Suppressor macrophage treated with lipopolysaccharide for 4 hours (primary cell): ENCODE measurements at regions not wholly inside any gene's neighbourhood (a gene's known extent, or its start where the extent isn't known, plus 50 kb on each side); places are given as distances from the start of the nearest gene placed in this dataset.
"Not testable (repeated sequence)": the region's sequence is repeated elsewhere in the genome, so short reads cannot be mapped to it uniquely, and the experiment has no call there.

Experiments
- DNase-seq: peaks from one replicate; pipeline ENCODE4 v3.0.0-alpha.2; 2020

- DNase-seq = peak; percentile 36
These were observed 396.6 kb upstream of the KLF6 start for GRCh38 chr10:4181621-4182049.

DNA sequence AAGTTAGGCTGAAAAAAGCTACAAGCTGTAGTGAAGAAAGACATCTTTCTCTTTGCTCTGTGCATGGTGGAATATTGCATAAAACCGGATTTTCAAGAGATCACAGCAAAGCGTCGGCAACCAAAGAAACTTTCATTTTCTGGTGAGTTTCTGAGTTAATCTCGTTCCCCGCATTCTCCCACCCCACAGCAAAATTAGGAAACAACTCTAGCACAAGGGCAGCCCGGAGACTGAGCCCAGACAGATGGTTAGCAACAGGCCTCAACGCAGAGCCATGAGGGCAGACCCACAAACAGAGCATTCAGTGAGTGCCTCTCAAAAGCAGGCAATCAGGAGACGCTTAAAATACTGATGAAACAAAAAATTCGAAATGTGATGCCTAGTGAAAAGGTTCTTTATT, 396.1 kb upstream of the KLF6 start:
- peak; percentile 11 for DNase-seq

GRCh38 chr10:4177791-4178190, 392.8 kb upstream of the KLF6 start:
- no peak for DNase-seq

DNA sequence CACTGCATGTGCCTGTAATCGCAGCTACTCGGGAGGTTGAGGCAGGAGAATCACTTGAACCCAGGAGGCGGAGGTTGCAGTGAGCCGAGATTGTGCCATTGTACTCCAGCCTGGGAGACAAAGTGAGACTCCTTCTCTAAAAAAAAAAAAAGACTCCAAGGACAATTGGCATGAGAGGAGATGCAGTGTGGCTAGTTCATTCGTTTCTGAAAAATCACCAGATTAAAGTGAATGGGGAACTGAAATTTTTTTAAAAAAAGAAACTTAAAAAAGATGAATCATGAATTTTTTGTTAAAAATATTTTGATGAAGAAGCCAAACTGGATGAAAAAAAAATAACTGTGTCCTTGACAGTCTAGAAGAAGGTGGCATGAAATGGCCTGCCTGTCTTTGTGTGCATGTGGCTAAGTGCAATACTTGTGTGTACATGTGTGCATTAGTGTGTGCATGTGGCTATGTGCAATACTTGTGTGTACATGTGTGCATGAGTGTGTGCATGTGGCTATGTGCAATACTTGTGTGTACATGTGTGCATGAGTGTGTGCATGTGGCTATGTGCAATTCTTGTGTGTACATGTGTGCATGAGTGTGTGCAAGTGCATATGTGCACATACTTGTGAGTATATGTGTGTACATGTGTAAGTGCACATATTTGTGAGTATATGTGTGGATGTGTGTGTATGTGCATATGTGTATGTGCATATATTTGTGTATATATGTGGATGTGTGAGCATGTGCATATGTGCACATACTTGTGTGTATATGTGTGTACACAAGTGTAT, 391.7 kb upstream of the KLF6 start:
- DNase-seq = peak; percentile 56

DNA sequence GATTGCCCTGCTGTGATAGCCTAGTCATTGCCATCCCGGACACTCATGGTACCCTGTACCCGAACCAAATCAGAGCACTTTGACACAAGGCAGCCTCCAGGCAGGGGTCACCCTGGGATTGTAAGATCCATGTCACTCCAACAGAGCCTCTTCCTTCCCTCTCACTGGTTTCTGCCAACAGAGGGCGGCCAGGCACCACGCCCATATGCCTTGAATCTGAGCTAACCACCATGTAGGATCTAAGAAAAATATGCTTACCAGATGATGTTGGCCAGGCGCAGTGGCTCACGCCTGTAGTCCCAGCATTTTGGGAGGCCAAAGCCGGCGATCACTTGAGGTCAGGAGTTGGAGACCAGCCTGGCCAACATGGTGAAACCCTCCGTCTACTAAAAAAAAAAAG, 389.2 kb upstream of the KLF6 start:
- no peak for DNase-seq

DNA sequence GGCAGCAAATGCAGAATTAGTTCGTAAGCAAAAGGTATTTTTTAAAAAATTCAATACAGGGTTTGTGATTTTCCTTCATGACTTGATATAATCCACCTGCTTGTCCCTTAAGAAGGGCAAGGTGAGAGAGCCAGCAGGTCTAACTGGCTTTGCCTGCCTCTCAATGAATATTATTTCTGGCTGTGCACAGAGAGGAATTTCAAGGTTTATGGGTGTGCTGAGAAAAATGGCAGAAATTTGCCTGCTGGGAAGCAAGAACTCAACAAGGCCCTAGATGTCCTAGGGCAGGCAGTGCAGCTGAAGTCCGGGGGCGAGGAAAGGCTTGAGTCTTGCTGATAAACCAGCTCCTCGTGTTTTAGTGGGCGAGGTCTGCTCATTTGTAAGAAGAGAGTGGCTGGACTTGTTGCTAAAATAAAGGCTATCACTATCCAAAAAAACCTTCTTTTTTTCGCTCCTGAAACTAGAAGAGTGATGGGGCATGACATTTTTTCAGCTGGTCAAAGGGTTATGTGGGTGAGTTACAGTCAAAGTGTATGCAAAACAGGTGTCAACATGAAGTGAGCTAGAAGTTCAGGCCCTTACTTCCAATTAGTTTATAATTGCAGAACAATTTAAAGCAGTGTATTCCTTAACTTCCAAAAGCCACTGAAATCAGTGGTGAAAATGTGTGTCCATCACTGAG, 385.8 kb upstream of the KLF6 start:
- DNase-seq = no peak

- no peak for DNase-seq
These were observed 385.2 kb upstream of the KLF6 start for GRCh38 chr10:4170181-4170580.

- DNase-seq = no peak
These were observed 384.4 kb upstream of the KLF6 start for GRCh38 chr10:4169448-4169847.

DNA sequence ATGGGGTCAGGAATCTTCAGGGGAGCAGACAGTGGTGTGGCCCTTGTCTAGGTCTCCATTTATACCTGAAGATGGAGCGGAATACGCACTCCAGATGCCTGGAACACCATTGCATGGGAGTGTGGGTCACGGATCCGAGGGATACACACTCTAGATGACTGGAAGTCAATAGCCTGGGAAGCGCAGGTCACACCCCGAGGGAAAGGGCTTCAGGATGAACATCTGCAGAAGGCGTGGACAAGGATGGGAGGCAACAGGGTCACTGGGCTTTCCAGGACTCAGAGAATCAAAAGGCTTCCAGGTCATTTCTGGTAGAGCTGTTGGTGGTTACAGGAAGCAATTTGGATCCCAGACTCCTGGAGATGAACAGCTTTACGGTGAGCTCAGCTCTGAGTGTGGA, 382.2 kb upstream of the KLF6 start:
- DNase-seq = no peak

DNA sequence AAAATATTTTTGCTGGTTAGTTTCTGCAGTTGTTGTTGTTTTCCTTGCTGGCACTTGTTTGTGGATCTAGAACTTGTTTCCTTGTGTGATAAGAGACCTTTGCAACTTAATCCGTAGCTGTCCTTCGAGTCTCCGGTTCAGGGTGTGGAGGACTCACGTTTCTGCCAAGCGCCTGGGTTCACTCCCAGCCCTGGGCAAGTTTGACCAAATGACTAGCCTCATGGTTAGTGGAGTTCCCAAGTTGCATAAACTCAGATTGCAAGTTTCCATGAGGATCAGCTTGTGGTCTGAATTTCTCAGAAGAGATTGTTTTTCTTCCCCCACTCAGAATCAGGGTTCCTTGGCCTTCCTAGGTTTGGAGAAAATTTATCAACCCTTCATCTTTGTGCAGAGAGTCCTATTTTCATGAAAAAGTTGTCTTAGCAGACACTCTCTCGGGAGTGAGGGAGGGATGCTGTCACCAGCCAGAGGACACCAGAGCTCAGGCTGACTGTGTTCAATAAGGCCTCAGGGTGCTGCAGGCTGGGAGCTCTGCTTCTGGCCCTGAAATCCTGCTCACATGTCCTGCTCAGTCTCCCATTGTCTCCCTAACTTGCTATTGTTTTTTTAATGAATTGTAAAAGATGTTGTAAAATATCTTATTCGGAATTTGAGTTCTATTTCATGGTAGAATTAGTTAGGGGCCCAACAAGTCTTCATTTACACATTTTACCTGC, 377.7 kb upstream of the KLF6 start:
- no peak for DNase-seq

GRCh38 chr10:4159173-4159572, 374.2 kb upstream of the KLF6 start:
- DNase-seq = no peak

GRCh38 chr10:4154191-4154715, 369.2 kb upstream of the KLF6 start:
- no peak for DNase-seq

- no peak for DNase-seq
These were observed 366.5 kb upstream of the KLF6 start for GRCh38 chr10:4151466-4151865.

- DNase-seq = no peak
These were observed 365.7 kb upstream of the KLF6 start for GRCh38 chr10:4150676-4151075.

- DNase-seq = not testable (repeated sequence)
These were observed 364.5 kb upstream of the KLF6 start for GRCh38 chr10:4149460-4149859.

- no peak for DNase-seq
These were observed 362.2 kb upstream of the KLF6 start for GRCh38 chr10:4147245-4147644.

DNA sequence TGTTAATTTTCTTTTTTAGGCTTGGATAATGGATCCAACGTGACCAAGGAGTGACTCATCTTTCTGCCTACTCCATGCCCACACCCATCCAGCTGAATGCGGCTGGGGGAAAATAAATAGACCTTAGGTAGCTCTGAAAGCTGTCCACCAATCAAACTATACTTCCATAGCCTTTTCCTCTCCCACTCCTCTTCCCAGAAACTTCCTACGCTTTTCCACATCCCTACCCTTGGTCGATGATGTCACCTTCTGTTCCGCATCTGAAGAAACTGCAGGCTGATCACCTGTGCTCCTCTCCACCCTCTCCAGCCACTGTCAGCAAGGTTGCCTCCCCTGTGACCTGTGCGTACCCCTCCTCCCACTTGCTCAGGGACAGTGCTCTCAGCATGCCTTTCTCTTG, 359.8 kb upstream of the KLF6 start:
- DNase-seq = no peak

GRCh38 chr10:4141471-4141870, 356.5 kb upstream of the KLF6 start:
- no peak for DNase-seq

DNA sequence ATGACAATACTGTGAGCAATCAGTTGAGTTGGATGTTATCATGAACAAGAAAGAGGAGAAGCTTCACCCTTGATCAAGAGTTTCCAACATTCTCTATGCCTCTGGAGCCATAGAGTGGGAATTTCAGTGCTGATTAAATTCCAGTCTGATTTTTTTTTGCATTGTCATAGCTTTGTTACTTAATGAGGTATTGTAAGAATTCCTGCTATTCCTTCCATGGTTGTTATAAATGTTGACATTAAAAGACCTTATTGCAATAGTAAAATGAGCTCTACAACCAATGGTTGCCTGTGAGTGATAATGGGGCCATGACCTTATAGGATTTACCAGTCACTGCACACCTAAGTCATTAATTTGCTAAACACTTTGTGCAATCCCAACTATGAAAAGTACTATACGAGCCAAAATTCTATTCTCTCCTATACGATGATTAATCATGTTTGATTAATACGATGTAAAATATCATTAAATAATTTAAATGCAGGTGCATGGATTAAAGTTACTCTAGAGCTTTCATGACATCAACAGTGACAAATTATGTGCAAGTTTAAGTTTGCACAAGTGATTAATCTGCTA, 353.2 kb upstream of the KLF6 start:
- DNase-seq = no peak

DNA sequence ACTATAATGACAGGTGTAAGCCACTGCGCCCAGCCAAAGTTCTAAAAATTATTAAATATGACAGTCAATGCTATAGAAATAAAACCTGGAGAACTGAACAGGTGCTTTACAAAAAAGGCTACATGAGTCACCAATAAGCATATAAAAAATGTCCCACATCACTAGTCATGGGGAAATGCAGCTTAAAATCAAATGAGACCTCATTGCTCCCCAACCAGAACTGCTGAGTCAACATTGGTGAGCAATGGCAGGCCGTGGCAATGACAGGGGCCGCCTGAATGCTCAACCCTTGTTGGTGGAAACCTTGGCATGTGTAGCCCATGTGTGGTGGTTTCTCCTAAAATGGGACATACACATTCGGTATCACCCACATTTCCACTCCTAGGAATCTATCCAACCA, 352.3 kb upstream of the KLF6 start:
- DNase-seq = no peak

- DNase-seq = peak; percentile 13
These were observed 351.1 kb upstream of the KLF6 start for GRCh38 chr10:4136121-4136520.

- no peak for DNase-seq
These were observed 347.2 kb upstream of the KLF6 start for GRCh38 chr10:4132216-4132556.

DNA sequence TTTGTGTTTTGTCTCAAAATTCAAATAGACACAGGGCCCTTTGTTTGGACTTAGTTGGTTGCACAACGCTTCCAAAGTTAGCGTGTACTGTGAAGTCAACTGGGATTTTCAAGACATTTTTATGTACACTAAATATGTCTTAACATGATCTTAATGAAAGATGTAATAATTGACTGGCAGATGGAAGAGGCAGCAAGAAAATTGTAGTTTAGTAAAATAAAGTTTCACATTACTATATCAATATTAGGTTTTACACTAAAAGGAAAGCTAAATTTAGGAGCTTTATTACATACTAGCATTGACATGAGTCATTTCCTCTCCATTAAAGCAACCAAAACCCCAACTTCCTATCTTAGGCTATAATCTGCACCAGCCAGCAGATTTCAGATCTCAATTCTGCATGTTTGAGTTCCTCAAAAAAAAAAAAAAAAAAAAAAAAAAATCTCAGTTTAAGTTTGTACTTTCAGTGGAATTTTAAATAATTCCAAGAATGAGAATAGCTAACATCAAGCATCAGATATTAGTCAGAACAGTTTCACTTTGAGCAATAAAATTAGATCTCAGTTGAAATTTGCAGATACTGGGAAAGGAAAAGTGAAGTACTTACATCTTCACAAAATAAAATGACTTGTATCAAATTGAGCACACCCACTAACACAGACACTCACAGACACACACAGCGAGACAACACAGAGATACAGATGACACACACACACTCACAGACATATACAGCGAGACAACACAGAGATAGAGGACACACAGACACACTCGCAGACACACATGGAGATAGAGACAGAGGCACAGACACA, 346.6 kb upstream of the KLF6 start:
- DNase-seq = peak; percentile 96
